GM12864 (cell line): ENCODE measurements at regions not wholly inside any gene's neighbourhood (a gene's known extent, or its start where the extent isn't known, plus 50 kb on each side); places are given as distances from the start of the nearest gene placed in this dataset.

Source experiments
- DNase-seq: peaks from one replicate; pipeline ENCODE4 v3.0.0-alpha.2; 2011; ENCODE audit warnings: low read depth
- H3K4me3 ChIP-seq: 2 replicates; pipeline ENCODE4 v1.5.1; 2011; ENCODE audit warnings: mild to moderate bottlenecking, low read depth, low read length, control low read depth
- TF ChIP-seq, protein P1 (sequence below): IDR thresholded peaks from 2 replicates; pipeline ENCODE4 v1.5.1; 2011; ENCODE audit warnings: low read depth, mild to moderate bottlenecking, moderate library complexity, low read length, control low read depth, inconsistent platforms; ENCODE audit errors: missing control alignments

DNA sequence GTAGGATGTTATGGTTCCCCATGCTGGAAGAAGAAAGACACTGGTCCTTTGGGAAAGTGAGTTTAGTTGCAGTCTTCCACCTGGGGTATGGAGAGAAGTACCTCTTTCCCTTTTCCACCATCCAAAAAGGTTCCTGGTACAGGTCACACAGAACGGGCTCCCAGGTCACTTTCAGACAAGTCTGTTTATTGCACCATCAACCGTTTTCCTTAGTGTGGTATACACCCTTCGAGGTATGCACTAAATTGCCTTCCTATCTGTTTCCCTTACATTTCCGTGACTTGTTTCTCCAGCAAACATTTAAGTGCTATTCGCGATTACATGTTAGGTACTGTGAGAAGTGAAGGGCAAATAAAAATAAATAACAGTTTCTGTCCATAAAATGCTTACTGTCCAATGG lies 185.1 kb downstream of the ARL4A start:
- no peak overlapping the region for H3K4me3 ChIP-seq
- DNase-seq = no peak
- TF ChIP-seq, protein P1, sequence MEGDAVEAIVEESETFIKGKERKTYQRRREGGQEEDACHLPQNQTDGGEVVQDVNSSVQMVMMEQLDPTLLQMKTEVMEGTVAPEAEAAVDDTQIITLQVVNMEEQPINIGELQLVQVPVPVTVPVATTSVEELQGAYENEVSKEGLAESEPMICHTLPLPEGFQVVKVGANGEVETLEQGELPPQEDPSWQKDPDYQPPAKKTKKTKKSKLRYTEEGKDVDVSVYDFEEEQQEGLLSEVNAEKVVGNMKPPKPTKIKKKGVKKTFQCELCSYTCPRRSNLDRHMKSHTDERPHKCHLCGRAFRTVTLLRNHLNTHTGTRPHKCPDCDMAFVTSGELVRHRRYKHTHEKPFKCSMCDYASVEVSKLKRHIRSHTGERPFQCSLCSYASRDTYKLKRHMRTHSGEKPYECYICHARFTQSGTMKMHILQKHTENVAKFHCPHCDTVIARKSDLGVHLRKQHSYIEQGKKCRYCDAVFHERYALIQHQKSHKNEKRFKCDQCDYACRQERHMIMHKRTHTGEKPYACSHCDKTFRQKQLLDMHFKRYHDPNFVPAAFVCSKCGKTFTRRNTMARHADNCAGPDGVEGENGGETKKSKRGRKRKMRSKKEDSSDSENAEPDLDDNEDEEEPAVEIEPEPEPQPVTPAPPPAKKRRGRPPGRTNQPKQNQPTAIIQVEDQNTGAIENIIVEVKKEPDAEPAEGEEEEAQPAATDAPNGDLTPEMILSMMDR = no peak

DNA sequence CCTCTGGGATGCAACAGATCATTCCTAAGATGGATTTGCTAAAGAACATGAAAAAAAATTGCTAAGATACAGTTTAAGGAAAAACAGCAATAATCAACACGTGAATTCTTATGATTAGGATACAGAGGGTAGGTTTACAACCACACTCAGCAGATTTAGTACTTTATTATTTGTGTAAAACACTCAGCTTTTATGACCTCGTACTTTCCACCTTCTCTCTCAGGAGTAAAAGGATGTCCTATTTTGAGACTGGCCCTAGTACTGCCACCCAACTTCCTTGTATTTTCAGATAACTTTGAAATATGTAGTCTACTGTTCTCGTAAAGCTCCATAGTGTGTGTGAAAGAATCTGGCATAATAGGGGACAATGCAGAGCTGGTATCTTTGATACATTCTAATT lies 186.1 kb downstream of the ARL4A start:
- TF ChIP-seq, protein P1 = no peak
- no peak for DNase-seq
- H3K4me3 ChIP-seq = no peak overlapping the region

DNA sequence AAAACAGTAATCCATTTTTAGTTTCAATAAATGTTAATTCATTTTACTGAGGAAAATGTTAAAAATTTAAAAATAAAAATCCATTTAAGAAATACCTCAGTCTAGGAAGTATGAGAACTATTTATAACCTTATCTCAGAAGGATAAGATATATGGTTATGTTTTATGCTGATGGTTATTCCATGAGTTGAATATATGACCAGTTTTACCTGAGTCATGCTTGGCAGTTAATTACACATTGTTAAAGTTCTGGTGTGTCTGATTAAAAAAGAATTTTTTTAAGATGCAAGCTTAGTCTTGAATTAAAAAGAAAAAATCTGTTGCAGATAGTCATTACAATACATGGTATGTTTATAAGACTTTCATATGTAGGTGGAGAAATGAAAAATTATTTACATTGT lies 191.7 kb downstream of the ARL4A start:
- TF ChIP-seq, protein P1 = no peak
- DNase-seq = no peak
- H3K4me3 ChIP-seq = no peak overlapping the region

DNA sequence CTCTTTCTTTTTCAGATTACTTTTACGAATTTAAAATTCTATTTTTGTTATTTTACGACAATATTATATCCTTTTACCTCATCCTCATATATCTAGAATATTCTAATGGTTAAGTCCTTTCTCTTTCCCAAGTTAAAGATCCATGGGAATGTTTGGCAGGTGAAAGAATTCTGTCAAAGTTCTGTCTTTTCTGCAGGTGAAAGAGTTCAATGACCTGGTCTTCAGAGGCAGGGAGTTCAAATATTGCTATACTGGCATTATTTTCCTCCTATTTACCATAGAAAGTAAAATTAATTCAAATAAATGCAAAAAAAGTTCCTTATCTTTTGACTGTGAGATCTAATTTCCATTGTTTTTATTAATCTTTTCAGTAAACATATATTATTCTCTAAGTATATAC lies 194.3 kb downstream of the ARL4A start:
- TF ChIP-seq, protein P1 = no peak
- no peak for DNase-seq
- H3K4me3 ChIP-seq = no peak overlapping the region

DNA sequence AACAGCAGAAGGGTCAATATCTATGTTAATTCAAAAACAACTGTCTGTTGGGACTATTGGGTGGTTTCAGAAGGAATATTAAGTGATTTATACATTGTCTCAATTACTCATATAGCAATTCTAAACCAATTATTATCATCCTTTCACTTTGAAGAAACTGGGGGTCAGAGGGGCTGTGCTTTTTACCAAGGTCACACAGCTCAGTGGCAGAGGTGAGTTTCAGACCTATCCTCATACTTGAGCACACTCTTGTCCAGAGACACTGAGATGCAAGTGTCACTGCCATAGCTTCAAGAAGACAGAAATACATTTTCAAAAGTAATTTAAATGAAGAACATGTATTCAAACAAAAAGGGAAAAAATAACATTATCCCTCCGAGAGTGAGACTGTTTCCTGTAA lies 195.3 kb downstream of the ARL4A start:
- TF ChIP-seq, protein P1 = no peak
- no peak for DNase-seq
- H3K4me3 ChIP-seq = no peak overlapping the region

DNA sequence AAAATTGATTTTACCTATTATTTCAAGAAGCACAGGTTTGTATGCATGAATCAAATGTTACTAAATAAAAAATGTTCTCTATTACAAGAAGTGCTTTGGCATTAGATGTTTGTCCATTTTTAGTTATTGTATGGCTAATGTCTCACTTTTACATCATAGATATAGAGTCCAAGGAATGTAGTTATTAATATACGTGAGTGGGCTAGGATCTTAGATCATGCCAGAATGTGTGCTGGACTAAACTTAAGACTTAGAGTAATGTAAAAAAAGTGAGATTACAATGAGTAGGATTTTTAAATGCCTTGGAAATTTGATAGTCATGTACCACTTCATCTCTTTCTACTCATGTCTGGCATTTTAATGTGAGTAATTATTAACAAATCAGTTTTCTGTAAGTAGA lies 196.6 kb downstream of the ARL4A start:
- no peak for DNase-seq
- no peak overlapping the region for H3K4me3 ChIP-seq
- TF ChIP-seq, protein P1 = no peak

DNA sequence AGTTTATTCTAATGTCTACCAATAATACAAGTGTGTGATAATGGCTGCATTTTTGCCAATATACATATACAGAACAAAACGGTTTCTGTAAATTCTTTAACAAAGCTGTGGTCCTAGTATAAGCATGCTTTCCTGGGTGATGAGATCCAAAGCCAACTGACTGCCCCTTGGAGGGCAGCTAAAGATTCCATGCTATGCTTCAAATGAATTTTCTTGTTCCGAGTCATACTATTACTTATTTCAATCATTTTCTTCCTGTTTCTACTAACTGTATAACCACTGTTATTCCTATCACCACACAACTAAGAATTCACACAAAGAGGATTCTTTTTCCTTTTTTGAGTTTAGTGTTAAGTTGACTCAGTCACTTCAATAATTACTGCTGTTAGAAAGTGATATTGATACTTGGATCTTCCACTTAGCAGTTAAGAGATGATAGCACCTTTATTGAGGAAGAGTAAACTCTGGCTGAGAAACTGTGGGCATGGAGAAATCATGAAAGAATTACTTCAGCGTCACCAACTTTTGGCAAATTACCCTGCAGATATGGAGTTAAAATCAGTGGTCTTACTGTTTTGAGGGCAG lies 197.5 kb downstream of the ARL4A start:
- DNase-seq = no peak
- TF ChIP-seq, protein P1 = no peak
- H3K4me3 ChIP-seq = no peak overlapping the region
